Nephron progenitor cell (in vitro differentiated cells): ENCODE measurements at regions not wholly inside any gene's neighbourhood (a gene's known extent, or its start where the extent isn't known, plus 50 kb on each side); places are given as distances from the start of the nearest gene placed in this dataset.
"Not testable (repeated sequence)": the region's sequence is repeated elsewhere in the genome, so short reads cannot be mapped to it uniquely, and the experiment has no call there.

Experiments used
- DNase-seq: peaks from one replicate; pipeline ENCODE4 v3.0.0; 2021
- H3K27ac Mint-ChIP-seq: 2 replicates; pipeline ENCODE4 v1.8.0; 2021; ENCODE audit warnings: mild to moderate bottlenecking, moderate library complexity, mixed read lengths
- H3K27me3 Mint-ChIP-seq: 2 replicates; pipeline ENCODE4 v1.8.0; 2021; ENCODE audit warnings: mild to moderate bottlenecking, low read depth, mixed read lengths; ENCODE audit not compliant: poor library complexity
- H3K36me3 Mint-ChIP-seq: 2 replicates; pipeline ENCODE4 v1.8.0; 2021; ENCODE audit warnings: low read depth, mixed read lengths
- H3K4me1 Mint-ChIP-seq: 2 replicates; pipeline ENCODE4 v1.8.0; 2021; ENCODE audit warnings: mixed read lengths
- H3K4me3 Mint-ChIP-seq: 2 replicates; pipeline ENCODE4 v1.8.0; 2021; ENCODE audit warnings: mild to moderate bottlenecking, moderate library complexity, mixed read lengths
- H3K9me3 Mint-ChIP-seq: 2 replicates; pipeline ENCODE4 v1.8.0; 2021; ENCODE audit warnings: mild to moderate bottlenecking, moderate library complexity, mixed read lengths
- CTCF ChIP-seq: fragments of 200-600 bp; sonication (generic); IDR thresholded peaks from 2 replicates; pipeline ENCODE4 v1.5.0; 2021; ENCODE audit warnings: antibody characterized with exemption

DNA sequence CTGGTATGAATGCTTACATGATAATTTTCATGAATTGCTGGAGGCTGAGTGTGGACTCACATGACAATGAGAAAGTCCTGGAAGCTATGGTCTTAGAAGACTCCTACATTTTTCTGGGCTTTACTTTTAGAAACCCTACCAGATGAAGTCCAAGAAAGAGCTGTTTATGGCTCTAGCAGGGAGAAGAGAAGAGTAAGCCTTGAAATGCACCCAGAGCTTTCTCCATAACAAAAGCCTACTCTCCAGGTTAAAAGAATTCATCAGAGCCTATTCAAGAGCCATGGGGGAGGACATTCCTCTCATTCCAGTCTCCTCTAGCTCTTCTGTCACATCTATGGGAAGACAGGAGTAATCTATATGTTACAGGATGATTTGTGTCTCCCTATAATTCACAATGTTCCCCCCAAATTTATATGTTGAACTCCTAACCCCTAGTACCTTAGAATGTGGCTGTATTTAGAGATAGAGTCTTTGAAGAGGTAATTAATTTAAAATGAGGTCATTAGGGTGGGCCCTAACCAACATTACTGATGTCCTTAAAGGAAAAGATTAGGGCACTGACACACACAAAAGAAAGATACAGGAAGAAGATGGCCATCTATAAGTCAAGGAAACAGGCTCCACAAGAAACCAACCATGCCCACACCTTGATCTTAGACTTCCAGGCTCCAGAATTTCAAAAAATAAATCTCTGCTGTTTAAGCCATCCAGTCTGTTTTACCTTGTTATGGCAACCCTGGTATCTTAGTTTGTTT is 193.8 kb upstream of the PTER start:
- Mint-ChIP-seq H3K27ac (no peak overlapping the region), H3K27me3 (no peaks in the 10 kb centered on the region), H3K4me1 (peaks cover 5% of the 10 kb centered on the region), H3K4me3 (no peak overlapping the region), H3K9me3 (peaks cover 15% of the 10 kb centered on the region), H3K36me3 (no peaks in the 10 kb centered on the region)
- TF ChIP-seq CTCF: no peak
- DNase-seq: no peak

DNA sequence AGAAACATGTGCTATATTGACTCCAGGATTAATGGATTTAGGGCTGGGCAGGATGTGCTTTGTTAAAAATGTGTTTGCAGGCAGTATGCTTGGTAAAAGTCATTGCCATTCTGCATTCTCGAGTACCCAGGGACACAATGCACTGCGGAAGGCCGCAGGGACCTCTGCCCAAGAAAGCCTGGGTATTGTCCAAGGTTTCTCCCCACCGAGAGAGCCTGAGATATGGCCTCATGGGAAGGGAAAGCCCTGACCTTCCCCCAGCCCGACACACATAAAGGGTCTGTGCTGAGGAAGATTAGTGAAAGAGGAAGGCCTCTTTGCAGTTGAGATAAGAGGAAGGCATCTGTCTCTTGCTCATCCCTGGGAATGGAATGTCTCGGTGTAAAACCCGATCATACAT is 186.7 kb upstream of the PTER start:
- peaks cover 19% of the 10 kb centered on the region for H3K4me1 Mint-ChIP-seq
- H3K4me3 Mint-ChIP-seq, H3K27me3 Mint-ChIP-seq, DNase-seq, H3K36me3 Mint-ChIP-seq, H3K27ac Mint-ChIP-seq: not testable (repeated sequence)
- H3K9me3 Mint-ChIP-seq: peaks cover 24% of the 10 kb centered on the region

- Mint-ChIP-seq H3K27me3 (peaks cover 6% of the 10 kb centered on the region), H3K4me3 (no peak overlapping the region), H3K4me1 (no peaks in the 10 kb centered on the region), H3K27ac (no peak overlapping the region), H3K36me3 (no peaks in the 10 kb centered on the region), H3K9me3 (peaks cover 28% of the 10 kb centered on the region)
- TF ChIP-seq CTCF: no peak
- no peak for DNase-seq
Observed at GRCh38 chr10:16256336-16256735, 180.5 kb upstream of the PTER start.

DNA sequence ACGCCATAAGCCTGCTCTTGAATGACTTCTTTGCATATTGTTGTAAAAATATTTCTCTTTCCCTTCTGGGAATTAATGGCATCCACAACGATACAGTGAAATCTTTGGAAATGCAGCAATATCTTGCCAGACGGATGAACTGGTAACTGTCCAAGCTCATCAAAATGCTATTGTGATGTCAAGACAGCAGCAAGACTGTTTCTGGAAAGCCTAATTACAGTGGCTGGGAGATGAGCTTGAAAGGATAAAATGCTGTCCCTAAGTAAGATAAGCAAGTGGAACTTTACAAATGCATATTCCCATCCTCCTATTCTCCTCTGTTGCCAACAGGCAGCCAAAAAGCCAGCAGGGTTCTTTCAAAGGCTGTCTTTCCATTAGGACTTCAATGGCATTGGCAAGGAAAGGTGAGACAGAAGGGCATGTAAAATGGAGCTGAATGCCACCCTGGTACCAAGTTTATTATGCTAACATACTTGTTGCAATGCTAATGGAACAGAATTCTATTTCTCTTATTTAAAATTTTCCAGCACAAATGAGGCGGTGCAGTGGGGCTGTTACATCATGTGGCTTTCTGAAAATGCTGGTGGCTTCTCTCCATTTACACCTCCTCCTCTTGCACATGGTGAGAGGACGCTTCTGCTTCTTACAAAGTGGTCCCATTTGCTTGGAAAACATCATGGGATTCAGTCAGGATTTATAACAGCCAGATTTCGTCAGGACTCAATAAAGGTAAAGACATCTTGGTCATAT is 178.3 kb upstream of the PTER start:
- Mint-ChIP-seq H3K27me3 (peaks cover 5% of the 10 kb centered on the region), H3K9me3 (peaks cover 17% of the 10 kb centered on the region), H3K27ac (no peak overlapping the region), H3K36me3 (no peaks in the 10 kb centered on the region), H3K4me3 (no peak overlapping the region), H3K4me1 (no peaks in the 10 kb centered on the region)
- no peak for TF ChIP-seq CTCF
- no peak for DNase-seq

DNA sequence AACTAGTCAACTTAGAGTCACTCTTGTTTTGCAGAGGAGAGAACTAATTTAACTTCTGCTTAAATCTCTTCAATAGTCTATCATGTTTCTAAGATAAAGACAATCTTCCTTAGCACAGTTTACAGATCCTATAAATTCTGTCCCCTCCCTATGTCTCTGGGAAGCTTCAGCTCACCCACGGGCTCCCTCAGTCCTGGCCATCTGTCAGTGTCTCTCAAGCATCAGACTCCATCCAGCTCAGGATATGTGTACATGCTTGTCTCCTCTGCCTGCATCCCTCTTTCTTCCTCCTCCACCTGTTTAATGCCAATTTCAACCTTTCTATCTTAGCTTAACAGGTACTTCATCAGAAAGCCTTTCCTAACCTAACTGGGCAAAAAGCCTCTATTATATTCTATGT is 177.1 kb upstream of the PTER start:
- Mint-ChIP-seq H3K4me3 (no peak overlapping the region), H3K4me1 (no peaks in the 10 kb centered on the region)
- no peak for DNase-seq

More for the DNA sequence above, 177.1 kb upstream of the PTER start:
- Mint-ChIP-seq H3K9me3 (peaks cover 5% of the 10 kb centered on the region), H3K36me3 (no peaks in the 10 kb centered on the region), H3K27me3 (peaks cover 2% of the 10 kb centered on the region), H3K27ac (no peak overlapping the region)
- no peak for TF ChIP-seq CTCF
